HPDE6-E6E7 (cell line): ENCODE measurements at regions not wholly inside any gene's neighbourhood (a gene's known extent, or its start where the extent isn't known, plus 50 kb on each side); places are given as distances from the start of the nearest gene placed in this dataset.
"Not testable (repeated sequence)": the region's sequence is repeated elsewhere in the genome, so short reads cannot be mapped to it uniquely, and the experiment has no call there.

Experiments
- DNase-seq: peaks from one replicate; pipeline ENCODE4 v3.0.0; 2011; ENCODE audit warnings: missing footprints; ENCODE audit errors: extremely low spot score

- DNase-seq, result no peak
Measured at GRCh38 chr9:95785209-95785608, 90.3 kb upstream of the ERCC6L2 start.

DNA sequence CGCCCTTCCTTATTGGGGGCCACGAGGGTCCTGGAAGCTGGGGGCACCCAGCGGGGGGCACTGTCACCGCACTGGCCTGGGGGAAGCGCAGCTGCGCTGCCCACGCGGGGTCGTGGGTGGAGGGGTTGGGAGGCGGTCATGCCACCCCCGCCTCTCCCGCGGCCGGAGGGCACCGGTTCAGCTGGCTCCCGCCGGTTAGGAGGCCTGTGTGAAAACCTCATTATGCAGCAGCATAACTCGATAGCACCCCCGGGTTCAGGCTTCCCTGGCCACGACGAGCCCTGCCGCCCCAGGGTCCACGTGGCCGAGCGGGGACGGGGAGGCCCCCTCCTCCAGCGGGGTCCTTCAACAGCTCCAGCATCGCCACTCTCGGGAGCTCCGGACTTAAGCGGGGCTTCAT lies 91.2 kb upstream of the ERCC6L2 start:
- DNase-seq, result no peak

DNA sequence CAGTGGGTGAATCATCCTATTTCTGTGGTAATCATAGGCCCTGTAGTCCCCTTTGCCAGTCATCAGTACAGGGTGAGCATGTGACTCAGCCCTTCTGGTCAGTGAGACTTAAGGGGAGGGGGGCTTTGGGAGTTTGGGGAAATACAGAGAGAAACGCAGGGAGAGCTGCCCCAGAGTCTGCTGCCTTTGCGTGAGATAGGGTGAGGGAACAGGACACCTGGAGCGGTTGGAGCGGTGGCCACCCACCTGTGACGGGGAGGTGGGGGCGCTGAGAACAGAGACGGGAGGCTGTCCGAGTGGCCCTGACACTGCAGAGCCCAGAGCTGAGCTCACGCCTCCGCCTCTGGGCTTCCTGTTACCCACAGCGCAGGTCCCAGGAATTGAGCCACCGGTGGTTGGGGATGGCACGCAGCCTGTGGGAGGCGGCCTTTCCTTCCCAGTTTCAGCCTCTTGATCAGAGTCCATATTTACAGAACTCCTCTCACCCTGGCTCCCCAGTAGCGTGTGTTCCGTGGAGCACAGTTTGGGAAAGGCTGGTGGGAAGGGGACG lies 92.0 kb upstream of the ERCC6L2 start:
- no peak for DNase-seq

DNA sequence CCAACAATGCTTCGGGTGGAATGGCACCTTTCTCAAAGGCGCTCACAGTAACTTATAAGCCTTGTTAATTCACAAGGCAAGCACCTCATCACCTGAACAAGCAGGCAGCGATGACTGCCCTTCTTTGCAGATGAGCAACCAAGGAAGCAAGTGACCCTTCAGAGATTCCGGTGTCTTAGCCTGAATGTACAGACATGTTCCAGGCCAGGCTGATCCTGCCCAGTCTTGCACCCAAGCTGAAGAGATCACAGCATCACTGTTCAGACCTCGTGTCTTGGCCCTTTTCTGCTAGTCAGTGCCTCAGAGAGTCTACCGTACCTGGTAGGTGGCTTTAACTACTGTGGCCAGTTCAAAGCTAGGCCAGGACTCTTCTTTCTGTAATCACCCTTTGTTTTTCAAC lies 94.7 kb upstream of the ERCC6L2 start:
- peak; percentile 7 for DNase-seq

GRCh38 chr9:95780121-95780520 lies 95.4 kb upstream of the ERCC6L2 start:
- DNase-seq, result no peak

- DNase-seq, result not testable (repeated sequence)
Measured at GRCh38 chr9:95779597-95779996, 95.9 kb upstream of the ERCC6L2 start.

DNA sequence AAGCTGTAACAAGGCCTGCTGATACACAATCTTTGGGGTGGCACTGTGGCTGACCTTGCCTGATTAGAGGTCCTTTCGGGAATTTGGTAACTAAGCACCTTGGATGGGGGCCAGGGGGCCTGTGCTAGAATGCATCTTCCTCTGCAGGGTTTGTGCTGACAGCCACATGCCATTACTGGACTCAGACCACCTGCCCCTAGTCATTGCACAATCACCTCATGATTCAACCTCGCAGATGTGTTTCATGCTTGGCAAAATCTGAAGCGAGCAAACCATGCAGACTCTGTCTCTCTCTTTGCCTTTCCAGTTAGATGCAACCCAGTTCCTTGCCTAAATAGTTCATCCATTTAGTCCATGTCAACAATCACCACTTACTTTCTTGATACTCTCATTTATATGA lies 96.5 kb upstream of the ERCC6L2 start:
- DNase-seq, result no peak

DNA sequence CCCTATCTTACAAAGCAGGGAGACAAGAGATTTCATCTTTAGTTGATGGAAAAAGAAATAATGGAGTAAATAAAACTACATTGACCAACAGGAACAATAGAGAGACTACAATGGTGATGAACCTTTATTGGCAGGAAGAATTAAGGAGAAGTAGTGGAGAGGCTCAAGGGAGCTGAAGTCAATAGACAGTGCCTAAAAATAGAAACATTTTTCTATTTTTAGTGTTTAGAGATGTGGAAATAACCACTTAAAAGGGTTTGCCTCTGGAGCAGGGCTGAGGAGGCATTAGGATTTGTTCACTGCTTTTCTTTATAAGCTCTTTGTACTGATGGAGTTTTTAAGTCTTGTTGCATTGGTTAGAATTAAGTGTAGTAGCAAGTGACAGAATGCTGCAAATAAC lies 98.4 kb upstream of the ERCC6L2 start:
- DNase-seq, result no peak

DNA sequence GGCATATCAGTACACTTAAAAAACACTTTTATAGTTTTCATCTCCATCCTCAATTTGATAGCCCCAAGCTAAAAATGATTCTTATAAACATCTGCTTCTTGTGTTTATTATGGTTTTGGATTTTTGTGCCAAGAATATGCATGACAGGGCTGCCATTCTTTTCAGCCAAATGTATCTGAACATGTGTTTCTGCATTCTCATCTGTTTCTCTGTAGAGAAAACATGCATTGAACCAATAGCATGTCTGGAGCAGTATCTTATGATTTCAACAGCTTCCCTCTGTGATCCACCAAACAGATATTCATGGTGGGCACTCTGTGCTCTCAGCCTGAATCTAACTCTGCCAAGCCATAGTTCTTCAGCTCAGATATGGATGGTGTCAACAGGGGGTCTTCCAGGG lies 99.3 kb upstream of the ERCC6L2 start:
- no peak for DNase-seq

- DNase-seq, result no peak
Measured at GRCh38 chr9:95775191-95775590, 100.3 kb upstream of the ERCC6L2 start.

DNA sequence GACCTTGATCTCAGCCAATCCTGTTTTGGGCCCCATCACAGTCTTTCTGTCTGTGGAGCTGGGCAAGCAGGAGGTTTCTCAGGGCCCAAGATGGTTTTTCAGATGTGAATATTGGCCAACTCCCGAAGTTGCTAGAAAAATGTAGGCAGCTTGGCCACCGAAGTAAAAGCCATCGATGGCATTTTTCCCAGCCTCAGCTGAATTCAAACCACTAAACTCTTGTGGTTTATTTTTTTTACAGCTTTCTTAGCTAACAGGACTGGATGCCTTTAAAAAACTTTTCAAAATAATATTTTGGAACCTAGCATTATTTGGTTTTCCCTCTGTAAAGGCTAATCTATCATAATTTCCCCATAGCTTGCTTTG lies 102.5 kb upstream of the ERCC6L2 start:
- no peak for DNase-seq

- DNase-seq, result no peak
Measured at GRCh38 chr9:95772320-95773052, 103.0 kb upstream of the ERCC6L2 start.

DNA sequence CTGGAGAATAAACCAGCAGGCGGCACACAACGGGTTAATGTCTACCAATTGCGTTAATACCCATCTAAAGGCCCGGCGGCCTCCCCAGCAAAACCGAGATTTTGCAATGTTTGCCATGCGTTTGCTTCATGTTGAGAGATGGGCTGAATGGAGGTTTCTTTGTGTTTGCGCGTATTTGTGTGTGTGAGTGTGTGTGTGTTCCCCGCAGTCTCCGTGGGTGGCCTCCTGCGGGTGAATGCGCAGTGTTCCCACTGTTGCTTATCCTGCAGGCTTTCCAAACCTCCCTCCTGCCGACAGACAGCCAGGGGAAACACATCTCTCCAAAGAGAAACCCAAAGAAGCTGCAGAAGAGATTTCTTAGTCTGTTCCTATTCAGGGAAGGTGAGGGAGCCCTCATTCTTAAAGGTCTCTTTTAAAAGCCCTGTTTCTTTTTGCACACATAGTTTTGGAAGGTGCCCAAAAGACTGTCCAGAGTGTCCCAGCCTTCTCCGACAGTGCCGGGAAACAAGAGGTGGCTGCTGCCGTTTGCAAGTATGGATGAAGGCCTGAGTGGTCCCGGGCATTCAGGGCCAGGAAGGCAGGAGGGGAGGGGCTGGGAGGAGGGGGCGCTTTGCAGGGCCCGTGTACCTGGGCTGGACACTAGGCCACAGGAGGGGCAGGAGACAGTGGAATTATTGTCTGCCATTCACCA lies 103.8 kb upstream of the ERCC6L2 start:
- no peak for DNase-seq

- no peak for DNase-seq
Measured at GRCh38 chr9:95770653-95771131, 104.8 kb upstream of the ERCC6L2 start.

DNA sequence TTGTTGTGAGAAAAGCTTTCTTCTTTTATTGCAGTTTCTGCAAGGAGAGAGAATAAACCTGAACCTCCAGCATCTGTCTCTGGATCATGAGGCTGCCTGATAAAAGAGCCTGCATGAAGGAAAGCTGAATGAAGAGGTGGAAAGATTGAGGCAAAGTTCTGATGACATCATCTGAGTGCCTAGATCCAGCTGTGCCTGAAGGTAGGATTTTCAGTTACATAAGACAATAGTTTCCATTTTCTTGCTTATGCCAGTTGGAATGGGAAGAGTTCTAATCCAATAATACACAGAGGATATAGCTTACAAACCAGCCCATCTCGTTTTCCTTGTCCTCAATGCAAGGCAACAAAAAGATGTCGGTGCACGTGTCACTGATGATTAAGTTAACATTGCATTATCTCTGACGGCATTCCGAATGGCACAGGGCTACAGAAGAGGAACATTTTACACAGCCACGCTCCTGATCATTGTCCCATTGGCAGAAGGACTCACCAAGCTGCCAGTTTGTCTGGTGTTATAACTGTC lies 105.5 kb upstream of the ERCC6L2 start:
- no peak for DNase-seq

- no peak for DNase-seq
Measured at GRCh38 chr9:95769473-95769872, 106.0 kb upstream of the ERCC6L2 start.

GRCh38 chr9:95766906-95767305 lies 108.6 kb upstream of the ERCC6L2 start:
- no peak for DNase-seq

GRCh38 chr9:95764533-95765319 lies 110.8 kb upstream of the ERCC6L2 start:
- DNase-seq, result peak; percentile 44

GRCh38 chr9:95763983-95764382 lies 111.5 kb upstream of the ERCC6L2 start:
- no peak for DNase-seq

DNA sequence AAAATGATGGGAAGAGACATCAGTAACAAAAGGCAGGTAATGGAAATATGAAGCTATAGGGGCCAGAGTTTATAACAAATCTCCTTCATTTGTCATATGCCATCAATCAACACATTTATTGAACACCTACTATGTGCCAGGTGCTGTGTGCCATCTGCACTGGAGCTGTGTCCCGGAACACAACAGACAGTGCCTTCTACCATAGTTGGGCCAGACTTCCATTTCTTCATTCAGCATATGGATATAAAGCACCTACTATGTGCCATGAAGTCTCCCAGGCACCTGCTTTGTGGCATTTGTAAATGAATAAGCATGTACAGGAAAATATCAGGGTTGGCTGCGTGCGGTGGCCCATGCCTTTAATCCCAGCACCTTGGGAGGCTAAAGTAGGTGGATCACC lies 112.5 kb upstream of the ERCC6L2 start:
- no peak for DNase-seq

DNA sequence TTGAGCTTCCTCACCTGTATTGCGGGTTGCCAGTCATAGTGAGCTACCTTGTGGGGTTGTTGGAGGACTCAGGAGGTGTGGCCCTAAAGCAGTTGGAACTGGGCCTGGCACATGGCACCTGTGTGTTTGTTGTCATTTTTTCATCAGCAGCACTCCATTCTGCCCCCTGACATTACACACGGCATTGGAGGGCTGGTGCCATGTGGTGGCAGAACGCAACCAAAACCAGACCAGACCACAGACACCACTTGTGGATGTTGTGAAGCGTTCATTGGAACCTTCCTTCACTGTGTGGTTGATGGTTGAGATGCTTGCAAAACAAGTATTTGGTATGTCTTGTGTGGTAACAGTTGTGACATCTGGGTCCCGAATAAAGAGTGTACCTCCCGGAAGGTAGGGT lies 113.2 kb upstream of the ERCC6L2 start:
- no peak for DNase-seq

DNA sequence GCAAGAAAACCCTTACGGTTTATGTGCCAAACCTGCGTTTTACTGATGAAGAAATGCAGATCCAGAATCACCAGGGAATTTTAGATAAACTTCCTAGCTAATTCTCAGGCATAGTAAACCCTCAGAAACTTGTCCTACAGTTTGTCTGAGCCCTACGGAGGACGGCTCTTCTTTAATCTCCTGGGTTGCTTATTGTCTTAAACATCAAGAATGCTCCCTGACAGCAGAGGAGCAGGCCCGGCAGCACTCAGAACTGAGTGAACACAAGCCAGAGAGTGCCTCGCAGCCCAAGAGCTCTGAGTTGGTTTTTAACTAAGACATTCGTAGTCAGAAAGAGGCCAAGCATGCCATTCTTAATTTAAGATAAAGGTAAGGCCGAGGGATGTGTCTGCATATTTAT lies 114.7 kb upstream of the ERCC6L2 start:
- DNase-seq, result no peak
